ENCODE measurements at regions not wholly inside any gene's neighbourhood (a gene's known extent, or its start where the extent isn't known, plus 50 kb on each side); places are given as distances from the start of the nearest gene placed in this dataset.

GRCh38 chr14:62432955-62433354 is 612.3 kb downstream of the KCNH5 start:
- TF ChIP-seq, protein P1, sequence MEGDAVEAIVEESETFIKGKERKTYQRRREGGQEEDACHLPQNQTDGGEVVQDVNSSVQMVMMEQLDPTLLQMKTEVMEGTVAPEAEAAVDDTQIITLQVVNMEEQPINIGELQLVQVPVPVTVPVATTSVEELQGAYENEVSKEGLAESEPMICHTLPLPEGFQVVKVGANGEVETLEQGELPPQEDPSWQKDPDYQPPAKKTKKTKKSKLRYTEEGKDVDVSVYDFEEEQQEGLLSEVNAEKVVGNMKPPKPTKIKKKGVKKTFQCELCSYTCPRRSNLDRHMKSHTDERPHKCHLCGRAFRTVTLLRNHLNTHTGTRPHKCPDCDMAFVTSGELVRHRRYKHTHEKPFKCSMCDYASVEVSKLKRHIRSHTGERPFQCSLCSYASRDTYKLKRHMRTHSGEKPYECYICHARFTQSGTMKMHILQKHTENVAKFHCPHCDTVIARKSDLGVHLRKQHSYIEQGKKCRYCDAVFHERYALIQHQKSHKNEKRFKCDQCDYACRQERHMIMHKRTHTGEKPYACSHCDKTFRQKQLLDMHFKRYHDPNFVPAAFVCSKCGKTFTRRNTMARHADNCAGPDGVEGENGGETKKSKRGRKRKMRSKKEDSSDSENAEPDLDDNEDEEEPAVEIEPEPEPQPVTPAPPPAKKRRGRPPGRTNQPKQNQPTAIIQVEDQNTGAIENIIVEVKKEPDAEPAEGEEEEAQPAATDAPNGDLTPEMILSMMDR (IDR thresholded peaks at IDR 0.05), result no peak
- TF ChIP-seq EZH2 (IDR thresholded peaks at IDR 0.05) (no peak), EZH2phosphoT487 (IDR thresholded peaks at IDR 0.05) (no peak)

Measured in neural progenitor cell (in vitro differentiated cells).